ENCODE measurements at regions not wholly inside any gene's neighbourhood (a gene's known extent, or its start where the extent isn't known, plus 50 kb on each side); places are given as distances from the start of the nearest gene placed in this dataset.

- TF ChIP-seq, protein P1, sequence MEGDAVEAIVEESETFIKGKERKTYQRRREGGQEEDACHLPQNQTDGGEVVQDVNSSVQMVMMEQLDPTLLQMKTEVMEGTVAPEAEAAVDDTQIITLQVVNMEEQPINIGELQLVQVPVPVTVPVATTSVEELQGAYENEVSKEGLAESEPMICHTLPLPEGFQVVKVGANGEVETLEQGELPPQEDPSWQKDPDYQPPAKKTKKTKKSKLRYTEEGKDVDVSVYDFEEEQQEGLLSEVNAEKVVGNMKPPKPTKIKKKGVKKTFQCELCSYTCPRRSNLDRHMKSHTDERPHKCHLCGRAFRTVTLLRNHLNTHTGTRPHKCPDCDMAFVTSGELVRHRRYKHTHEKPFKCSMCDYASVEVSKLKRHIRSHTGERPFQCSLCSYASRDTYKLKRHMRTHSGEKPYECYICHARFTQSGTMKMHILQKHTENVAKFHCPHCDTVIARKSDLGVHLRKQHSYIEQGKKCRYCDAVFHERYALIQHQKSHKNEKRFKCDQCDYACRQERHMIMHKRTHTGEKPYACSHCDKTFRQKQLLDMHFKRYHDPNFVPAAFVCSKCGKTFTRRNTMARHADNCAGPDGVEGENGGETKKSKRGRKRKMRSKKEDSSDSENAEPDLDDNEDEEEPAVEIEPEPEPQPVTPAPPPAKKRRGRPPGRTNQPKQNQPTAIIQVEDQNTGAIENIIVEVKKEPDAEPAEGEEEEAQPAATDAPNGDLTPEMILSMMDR (conservative IDR thresholded peaks at IDR 0.05; ENCODE audit: low read length) = no peak
- TF ChIP-seq EZH2phosphoT487 (IDR thresholded peaks at IDR 0.05; ENCODE audit: borderline replicate concordance) = no peak
Observed at GRCh38 chr4:147076728-147077127, 131.1 kb upstream of the TTC29 start.

Data from Loucy (cell line).